ENCODE measurements at regions not wholly inside any gene's neighbourhood (a gene's known extent, or its start where the extent isn't known, plus 50 kb on each side); places are given as distances from the start of the nearest gene placed in this dataset.

DNA sequence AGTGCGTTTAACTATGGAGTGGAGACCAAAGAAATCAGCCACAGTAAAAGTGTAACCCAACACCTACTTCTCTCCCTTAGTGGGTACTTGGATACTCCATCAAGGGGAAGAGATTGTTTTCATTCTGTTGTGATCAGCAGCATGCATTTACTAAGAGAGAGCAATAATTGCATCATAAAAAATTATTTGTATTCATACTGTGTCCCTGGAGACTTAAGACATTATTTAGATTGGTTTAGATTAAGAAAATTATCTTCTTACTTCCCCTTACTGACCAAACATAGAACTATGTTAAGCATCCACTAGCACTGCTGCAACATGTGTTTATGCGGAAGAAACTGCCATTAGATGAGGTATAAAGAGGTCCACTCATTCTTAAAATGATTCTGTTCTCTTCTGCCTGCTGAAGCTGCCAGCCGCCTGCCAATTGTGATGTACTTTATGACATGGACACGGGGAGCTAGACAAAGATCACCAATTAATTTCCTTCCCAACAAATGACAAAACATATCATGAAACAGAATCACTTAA lies 738.5 kb downstream of the DIAPH3 start:
- Histone ChIP-seq H3K36me3 (ENCODE audit: insufficient read depth, low read length) (no peaks in the 10 kb centered on the region), H3K4me2 (ENCODE audit: low read length) (peak overlapping the region; percentile 22), H3K9ac (ENCODE audit: low read length) (no peak overlapping the region), H4K20me1 (ENCODE audit: insufficient read depth, low read length) (no peaks in the 10 kb centered on the region), H3K9me3 (ENCODE audit: insufficient read depth, low read depth, low read length) (no peaks in the 10 kb centered on the region), H3K27me3 (ENCODE audit: insufficient read depth, low read length) (no peaks in the 10 kb centered on the region), H3K79me2 (ENCODE audit: insufficient read depth, low read length) (no peaks in the 10 kb centered on the region), H3K27ac (ENCODE audit: low read depth, low read length) (peak overlapping the region; percentile 37), H2AFZ (ENCODE audit: low read depth, low read length) (no peak overlapping the region), H3K4me1 (ENCODE audit: insufficient read depth, low read length) (no peaks in the 10 kb centered on the region), H3K4me3 (ENCODE audit: insufficient read depth, low read depth, low read length) (no peak overlapping the region)
- Mint-ChIP-seq H3K27ac (ENCODE audit: unreplicated experiment) (no peak overlapping the region), H3K4me3 (ENCODE audit: unreplicated experiment) (no peak overlapping the region), H3K4me1 (ENCODE audit: low read depth, unreplicated experiment) (peaks cover 3% of the 10 kb centered on the region), H3K36me3 (ENCODE audit: low read depth, unreplicated experiment) (no peaks in the 10 kb centered on the region), H3K27me3 (ENCODE audit: low read depth, unreplicated experiment) (no peaks in the 10 kb centered on the region), H3K9me3 (ENCODE audit: unreplicated experiment) (no peaks in the 10 kb centered on the region)
- TF ChIP-seq, protein P1, sequence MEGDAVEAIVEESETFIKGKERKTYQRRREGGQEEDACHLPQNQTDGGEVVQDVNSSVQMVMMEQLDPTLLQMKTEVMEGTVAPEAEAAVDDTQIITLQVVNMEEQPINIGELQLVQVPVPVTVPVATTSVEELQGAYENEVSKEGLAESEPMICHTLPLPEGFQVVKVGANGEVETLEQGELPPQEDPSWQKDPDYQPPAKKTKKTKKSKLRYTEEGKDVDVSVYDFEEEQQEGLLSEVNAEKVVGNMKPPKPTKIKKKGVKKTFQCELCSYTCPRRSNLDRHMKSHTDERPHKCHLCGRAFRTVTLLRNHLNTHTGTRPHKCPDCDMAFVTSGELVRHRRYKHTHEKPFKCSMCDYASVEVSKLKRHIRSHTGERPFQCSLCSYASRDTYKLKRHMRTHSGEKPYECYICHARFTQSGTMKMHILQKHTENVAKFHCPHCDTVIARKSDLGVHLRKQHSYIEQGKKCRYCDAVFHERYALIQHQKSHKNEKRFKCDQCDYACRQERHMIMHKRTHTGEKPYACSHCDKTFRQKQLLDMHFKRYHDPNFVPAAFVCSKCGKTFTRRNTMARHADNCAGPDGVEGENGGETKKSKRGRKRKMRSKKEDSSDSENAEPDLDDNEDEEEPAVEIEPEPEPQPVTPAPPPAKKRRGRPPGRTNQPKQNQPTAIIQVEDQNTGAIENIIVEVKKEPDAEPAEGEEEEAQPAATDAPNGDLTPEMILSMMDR (IDR thresholded peaks at IDR 0.05; ENCODE audit: insufficient read depth, low read depth, low read length), result no peak
- TF ChIP-seq EZH2 (IDR thresholded peaks at IDR 0.05; ENCODE audit: insufficient read depth, low read length), result no peak
- FAIRE-seq (no peak), DNase-seq (ENCODE audit: low read depth) (peak; percentile 75)

DNA sequence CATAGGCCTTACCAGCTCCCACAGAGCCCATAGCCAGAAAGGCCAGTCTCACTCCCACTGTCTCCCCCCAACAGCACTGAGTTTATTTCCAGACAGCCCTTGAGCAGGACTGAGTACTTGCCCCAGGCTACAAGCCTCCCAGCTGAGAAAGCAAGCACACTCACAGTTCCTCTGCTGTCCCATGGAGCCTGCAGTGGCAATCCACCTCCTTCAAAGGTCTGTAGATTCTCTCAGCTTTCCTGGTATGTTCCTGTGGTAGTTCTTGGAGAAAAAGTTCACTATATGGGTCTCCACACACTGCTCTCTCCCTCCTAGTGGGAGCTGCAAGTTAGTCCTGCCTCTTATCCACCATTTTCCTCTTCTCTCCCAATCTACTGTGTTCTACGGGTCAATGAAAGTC lies 728.7 kb downstream of the DIAPH3 start:
- Histone ChIP-seq H3K27me3 (ENCODE audit: insufficient read depth, low read length) (no peaks in the 10 kb centered on the region), H3K79me2 (ENCODE audit: insufficient read depth, low read length) (no peaks in the 10 kb centered on the region), H4K20me1 (ENCODE audit: insufficient read depth, low read length) (no peaks in the 10 kb centered on the region), H3K4me2 (ENCODE audit: low read length) (no peak overlapping the region), H3K4me1 (ENCODE audit: insufficient read depth, low read length) (no peaks in the 10 kb centered on the region), H3K9ac (ENCODE audit: low read length) (no peak overlapping the region), H3K9me3 (ENCODE audit: insufficient read depth, low read depth, low read length) (no peaks in the 10 kb centered on the region), H3K36me3 (ENCODE audit: insufficient read depth, low read length) (no peaks in the 10 kb centered on the region), H2AFZ (ENCODE audit: low read depth, low read length) (no peak overlapping the region), H3K27ac (ENCODE audit: low read depth, low read length) (no peak overlapping the region), H3K4me3 (ENCODE audit: insufficient read depth, low read depth, low read length) (no peak overlapping the region)
- FAIRE-seq (no peak), DNase-seq (ENCODE audit: low read depth) (no peak)
- Mint-ChIP-seq H3K36me3 (ENCODE audit: low read depth, unreplicated experiment) (no peaks in the 10 kb centered on the region), H3K27ac (ENCODE audit: unreplicated experiment) (no peak overlapping the region), H3K9me3 (ENCODE audit: unreplicated experiment) (peaks cover 15% of the 10 kb centered on the region), H3K27me3 (ENCODE audit: low read depth, unreplicated experiment) (no peaks in the 10 kb centered on the region), H3K4me1 (ENCODE audit: low read depth, unreplicated experiment) (no peaks in the 10 kb centered on the region), H3K4me3 (ENCODE audit: unreplicated experiment) (no peak overlapping the region)
- TF ChIP-seq, protein P1 (IDR thresholded peaks at IDR 0.05; ENCODE audit: insufficient read depth, low read depth, low read length), result no peak
- TF ChIP-seq EZH2 (IDR thresholded peaks at IDR 0.05; ENCODE audit: insufficient read depth, low read length), result no peak

DNA sequence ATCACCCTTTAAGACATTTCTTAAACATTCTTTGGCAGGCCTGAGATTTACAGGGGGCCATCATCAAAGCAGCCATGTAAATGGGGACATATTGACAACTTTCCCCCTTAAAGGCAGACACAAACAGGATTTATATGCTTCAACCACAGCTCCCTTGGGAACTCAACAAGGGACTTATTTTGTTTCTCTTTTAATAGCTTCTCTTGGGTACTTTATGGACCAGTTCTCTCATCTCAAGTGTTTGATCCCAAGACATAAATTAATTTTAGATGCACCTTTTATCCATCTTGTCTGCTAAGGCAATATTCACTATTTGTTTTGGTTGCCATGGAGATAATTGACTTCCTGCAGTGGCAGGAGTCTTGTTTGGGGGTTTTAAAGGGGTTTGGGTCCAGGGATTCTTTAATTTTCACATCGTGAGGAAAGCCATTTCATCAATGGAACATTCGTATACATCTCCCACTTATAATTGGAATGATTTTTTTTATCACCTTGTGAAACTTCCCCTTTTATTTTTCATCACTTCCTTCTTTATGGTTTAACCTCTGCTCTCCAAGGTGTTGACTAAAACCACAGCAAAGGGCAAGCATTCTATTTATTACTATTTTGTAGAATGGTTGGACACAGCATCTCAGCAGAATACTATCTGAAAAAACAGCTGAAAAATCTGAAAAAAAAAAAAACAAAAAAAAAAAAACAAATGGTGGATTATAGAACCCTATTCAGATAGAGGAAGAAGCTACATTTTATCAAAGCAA lies 726.0 kb downstream of the DIAPH3 start:
- Mint-ChIP-seq H3K9me3 (ENCODE audit: unreplicated experiment) (peaks cover 15% of the 10 kb centered on the region), H3K27me3 (ENCODE audit: low read depth, unreplicated experiment) (no peaks in the 10 kb centered on the region), H3K4me3 (ENCODE audit: unreplicated experiment) (no peak overlapping the region), H3K27ac (ENCODE audit: unreplicated experiment) (no peak overlapping the region), H3K4me1 (ENCODE audit: low read depth, unreplicated experiment) (no peaks in the 10 kb centered on the region), H3K36me3 (ENCODE audit: low read depth, unreplicated experiment) (no peaks in the 10 kb centered on the region)
- DNase-seq (ENCODE audit: low read depth) (no peak), FAIRE-seq (no peak)
- no peak overlapping the region for H3K4me3 ChIP-seq (ENCODE audit: insufficient read depth, low read depth, low read length)
- no peaks in the 10 kb centered on the region for H3K9me3 ChIP-seq (ENCODE audit: insufficient read depth, low read depth, low read length)
- H2AFZ ChIP-seq (ENCODE audit: low read depth, low read length), result no peak overlapping the region
- no peaks in the 10 kb centered on the region for H3K36me3 ChIP-seq (ENCODE audit: insufficient read depth, low read length)
- no peak overlapping the region for H3K4me2 ChIP-seq (ENCODE audit: low read length)
- no peaks in the 10 kb centered on the region for H3K27me3 ChIP-seq (ENCODE audit: insufficient read depth, low read length)
- no peaks in the 10 kb centered on the region for H3K4me1 ChIP-seq (ENCODE audit: insufficient read depth, low read length)
- H3K79me2 ChIP-seq (ENCODE audit: insufficient read depth, low read length), result no peaks in the 10 kb centered on the region
- H3K27ac ChIP-seq (ENCODE audit: low read depth, low read length), result no peak overlapping the region
- H4K20me1 ChIP-seq (ENCODE audit: insufficient read depth, low read length), result no peaks in the 10 kb centered on the region
- TF ChIP-seq EZH2 (IDR thresholded peaks at IDR 0.05; ENCODE audit: insufficient read depth, low read length), result no peak
- TF ChIP-seq, protein P1 (IDR thresholded peaks at IDR 0.05; ENCODE audit: insufficient read depth, low read depth, low read length), result no peak
- H3K9ac ChIP-seq (ENCODE audit: low read length), result no peak overlapping the region
